ENCODE measurements at regions not wholly inside any gene's neighbourhood (a gene's known extent, or its start where the extent isn't known, plus 50 kb on each side); places are given as distances from the start of the nearest gene placed in this dataset.

DNA sequence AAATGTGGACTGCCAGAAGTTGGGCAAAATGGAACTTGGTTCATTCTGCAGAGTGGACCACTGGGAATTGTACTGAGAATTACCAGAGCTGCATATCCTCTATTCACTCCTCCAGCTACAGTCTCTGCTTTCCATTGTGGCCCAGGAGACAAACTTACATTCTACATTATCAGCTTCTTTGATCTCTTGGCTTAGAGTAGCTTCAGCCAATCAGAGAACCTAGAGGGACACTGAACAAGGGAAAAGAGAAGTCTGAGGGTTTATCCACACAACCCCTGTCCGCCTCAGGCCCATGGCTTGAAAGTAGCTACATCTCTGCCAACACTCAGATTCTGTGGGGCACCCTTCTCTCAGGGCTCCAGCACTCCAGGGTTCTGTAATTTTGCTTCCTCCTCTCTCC is 251.1 kb downstream of the TRIB2 start:
- TF ChIP-seq PTBP1 (IDR thresholded peaks at IDR 0.05; ENCODE audit: low read depth, low read length), result no peak
- no peak for TF ChIP-seq NFIC (IDR thresholded peaks at IDR 0.05)
- no peak for TF ChIP-seq RAD21 (CRISPR knock-in tag; conservative IDR thresholded peaks at IDR 0.05 in 1 of 2, IDR thresholded peaks at IDR 0.05 in 1 of 2)
- TF ChIP-seq DIDO1 (tag; IDR thresholded peaks at IDR 0.05; ENCODE audit: low read depth), result no peak
- TF ChIP-seq, protein P1, sequence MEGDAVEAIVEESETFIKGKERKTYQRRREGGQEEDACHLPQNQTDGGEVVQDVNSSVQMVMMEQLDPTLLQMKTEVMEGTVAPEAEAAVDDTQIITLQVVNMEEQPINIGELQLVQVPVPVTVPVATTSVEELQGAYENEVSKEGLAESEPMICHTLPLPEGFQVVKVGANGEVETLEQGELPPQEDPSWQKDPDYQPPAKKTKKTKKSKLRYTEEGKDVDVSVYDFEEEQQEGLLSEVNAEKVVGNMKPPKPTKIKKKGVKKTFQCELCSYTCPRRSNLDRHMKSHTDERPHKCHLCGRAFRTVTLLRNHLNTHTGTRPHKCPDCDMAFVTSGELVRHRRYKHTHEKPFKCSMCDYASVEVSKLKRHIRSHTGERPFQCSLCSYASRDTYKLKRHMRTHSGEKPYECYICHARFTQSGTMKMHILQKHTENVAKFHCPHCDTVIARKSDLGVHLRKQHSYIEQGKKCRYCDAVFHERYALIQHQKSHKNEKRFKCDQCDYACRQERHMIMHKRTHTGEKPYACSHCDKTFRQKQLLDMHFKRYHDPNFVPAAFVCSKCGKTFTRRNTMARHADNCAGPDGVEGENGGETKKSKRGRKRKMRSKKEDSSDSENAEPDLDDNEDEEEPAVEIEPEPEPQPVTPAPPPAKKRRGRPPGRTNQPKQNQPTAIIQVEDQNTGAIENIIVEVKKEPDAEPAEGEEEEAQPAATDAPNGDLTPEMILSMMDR (IDR thresholded peaks at IDR 0.05 in 2 of 3, conservative IDR thresholded peaks at IDR 0.05 in 1 of 3; ENCODE audit: insufficient read depth in 2 of 3, low read depth in 1 of 3, low read length in 3 of 3), result no peak
- no peak for TF ChIP-seq BHLHE40 (IDR thresholded peaks at IDR 0.05; ENCODE audit: low read length)
- no peak for TF ChIP-seq ZNF324 (CRISPR knock-in tag; IDR thresholded peaks at IDR 0.05)
- TF ChIP-seq POLR2A (conservative IDR thresholded peaks at IDR 0.05), result no peak
- no peak for TF ChIP-seq MED1 (CRISPR knock-in tag; IDR thresholded peaks at IDR 0.05; ENCODE audit: borderline replicate concordance)
- TF ChIP-seq, protein P2, sequence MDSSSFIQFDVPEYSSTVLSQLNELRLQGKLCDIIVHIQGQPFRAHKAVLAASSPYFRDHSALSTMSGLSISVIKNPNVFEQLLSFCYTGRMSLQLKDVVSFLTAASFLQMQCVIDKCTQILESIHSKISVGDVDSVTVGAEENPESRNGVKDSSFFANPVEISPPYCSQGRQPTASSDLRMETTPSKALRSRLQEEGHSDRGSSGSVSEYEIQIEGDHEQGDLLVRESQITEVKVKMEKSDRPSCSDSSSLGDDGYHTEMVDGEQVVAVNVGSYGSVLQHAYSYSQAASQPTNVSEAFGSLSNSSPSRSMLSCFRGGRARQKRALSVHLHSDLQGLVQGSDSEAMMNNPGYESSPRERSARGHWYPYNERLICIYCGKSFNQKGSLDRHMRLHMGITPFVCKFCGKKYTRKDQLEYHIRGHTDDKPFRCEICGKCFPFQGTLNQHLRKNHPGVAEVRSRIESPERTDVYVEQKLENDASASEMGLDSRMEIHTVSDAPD (CRISPR knock-in tag; IDR thresholded peaks at IDR 0.05), result no peak
- no peak for TF ChIP-seq EZH2 (IDR thresholded peaks at IDR 0.05; ENCODE audit: borderline replicate concordance, low read depth, low read length)
